Left kidney (tissue), 1 donor: ENCODE measurements at regions not wholly inside any gene's neighbourhood (a gene's known extent, or its start where the extent isn't known, plus 50 kb on each side); places are given as distances from the start of the nearest gene placed in this dataset.

Experiments used
- DNase-seq: peaks from one replicate; pipeline ENCODE4 v3.0.0-alpha.2; 2013

DNA sequence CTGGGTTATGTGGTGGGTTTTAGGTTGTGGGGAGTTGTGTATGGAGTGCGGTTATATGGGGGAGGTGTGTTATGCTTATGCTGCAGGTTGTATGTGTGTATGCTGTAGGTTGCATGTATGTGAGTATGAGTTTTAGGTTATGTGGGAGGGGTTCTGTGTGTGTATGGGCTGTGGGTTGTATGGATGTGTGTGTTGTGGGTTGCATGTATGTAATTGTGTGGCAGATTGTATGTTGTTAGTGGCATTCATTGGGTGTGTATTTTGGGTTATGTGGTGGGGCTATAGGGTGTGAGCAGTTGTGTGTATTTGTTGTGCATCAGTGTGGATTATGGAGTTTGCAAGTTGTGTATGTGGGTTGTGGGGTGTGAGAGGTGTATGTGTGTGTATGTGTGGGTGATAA lies 277.4 kb downstream of the NPIPA8 start:
- DNase-seq: no peak

DNA sequence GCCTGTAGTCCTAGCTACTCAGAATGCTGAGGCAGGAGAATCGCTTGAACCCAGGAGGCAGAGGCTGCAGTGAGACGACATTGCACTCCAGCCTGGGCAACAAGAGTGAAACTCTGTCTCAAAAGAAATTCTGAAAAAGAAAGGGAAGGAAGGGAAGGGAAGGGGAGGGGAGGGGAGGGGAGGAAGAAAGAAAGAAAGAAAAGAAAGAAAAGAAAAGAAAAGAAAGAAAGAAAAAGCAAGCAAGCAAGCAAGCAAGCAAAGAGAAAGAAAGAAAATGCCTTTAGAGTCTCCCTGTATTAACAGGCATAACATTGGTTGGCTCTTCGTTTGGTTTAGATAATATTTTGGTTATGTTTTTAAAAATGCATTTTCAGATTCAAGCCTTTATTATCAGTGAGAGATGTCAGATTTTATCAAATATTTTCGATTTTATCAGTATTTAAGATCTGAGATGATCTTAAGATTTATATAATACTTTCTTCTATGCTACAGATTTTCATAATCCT lies 281.1 kb downstream of the NPIPA8 start:
- DNase-seq: no peak

GRCh38 chr16:18050777-18051176 lies 285.8 kb downstream of the NPIPA8 start:
- DNase-seq: no peak

GRCh38 chr16:18050234-18050633 lies 286.3 kb downstream of the NPIPA8 start:
- DNase-seq: no peak

DNA sequence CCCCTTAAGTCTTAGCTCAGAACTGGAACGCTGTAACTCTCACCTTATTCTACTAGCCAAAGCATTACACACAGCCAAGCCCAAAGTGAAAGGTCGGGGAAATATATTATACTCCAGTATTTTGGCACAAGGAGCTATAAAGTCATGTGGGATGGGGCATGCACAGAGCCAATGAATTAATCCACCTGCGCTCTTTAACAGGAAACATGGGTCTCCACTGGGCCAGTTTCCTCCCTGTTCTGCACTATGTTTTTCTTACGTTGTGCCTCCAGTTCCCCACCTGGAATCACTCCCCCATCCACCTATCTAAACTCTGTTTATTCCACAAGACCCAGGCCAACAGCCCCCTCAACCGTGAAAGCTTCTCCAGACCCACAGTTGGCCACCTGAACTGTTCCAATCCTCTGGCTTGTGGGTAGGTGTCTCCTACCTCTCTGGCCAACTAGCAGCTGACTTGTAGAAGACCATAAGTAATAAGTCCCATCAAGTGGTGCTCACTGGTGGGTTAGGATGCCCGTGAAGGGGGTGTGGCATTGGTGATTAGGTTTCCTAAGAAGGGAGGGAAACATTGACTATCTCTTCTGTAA lies 286.9 kb downstream of the NPIPA8 start:
- DNase-seq: no peak

- DNase-seq: no peak
Observed at GRCh38 chr16:18048853-18049546, 287.5 kb downstream of the NPIPA8 start.

GRCh38 chr16:18047761-18048160 lies 288.8 kb downstream of the NPIPA8 start:
- DNase-seq: no peak

GRCh38 chr16:18045356-18045755 lies 291.2 kb downstream of the NPIPA8 start:
- DNase-seq: no peak

GRCh38 chr16:18041864-18042834 lies 294.4 kb downstream of the NPIPA8 start:
- DNase-seq: no peak

- DNase-seq: peak; percentile 24
Observed at GRCh38 chr16:18039931-18040330, 296.6 kb downstream of the NPIPA8 start.

DNA sequence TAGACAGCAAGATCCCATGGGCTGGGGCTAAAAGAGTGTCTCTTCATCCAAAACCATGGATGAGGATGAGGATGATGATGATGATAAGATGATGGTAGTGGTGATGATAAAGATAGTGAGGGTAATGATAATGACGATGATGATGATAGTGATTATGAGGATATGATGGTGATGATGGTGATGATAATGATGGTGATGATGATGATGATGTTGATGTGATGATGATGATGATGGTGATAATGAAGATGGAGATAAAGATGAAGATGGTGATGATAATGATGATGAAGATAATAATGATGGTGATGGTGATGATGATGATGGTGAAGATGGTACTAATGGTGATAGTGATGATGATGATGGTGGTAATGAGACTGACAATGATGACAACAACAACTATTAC lies 299.5 kb downstream of the NPIPA8 start:
- DNase-seq: no peak

- DNase-seq: peak; percentile 50
Observed at GRCh38 chr16:18024611-18025010, 311.9 kb downstream of the NPIPA8 start.

DNA sequence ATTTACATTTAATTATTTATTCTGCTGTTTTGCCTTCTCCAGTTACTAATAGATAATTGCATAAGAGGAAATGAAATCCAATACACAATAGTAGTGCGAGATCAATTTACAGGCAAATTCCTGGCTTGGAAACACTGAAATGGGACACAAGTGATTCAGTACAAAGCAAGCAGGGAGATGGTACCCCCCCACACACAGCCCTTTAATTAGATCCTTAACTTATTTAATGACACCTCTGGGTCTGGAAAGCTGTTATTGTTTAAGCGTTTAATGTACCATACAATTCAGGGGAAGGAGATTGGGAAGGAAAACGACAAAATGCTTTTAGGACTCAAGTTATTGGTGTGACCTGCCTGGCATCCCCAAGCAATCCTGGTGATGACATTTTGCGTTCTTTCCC lies 318.2 kb downstream of the NPIPA8 start:
- peak; percentile 33 for DNase-seq

DNA sequence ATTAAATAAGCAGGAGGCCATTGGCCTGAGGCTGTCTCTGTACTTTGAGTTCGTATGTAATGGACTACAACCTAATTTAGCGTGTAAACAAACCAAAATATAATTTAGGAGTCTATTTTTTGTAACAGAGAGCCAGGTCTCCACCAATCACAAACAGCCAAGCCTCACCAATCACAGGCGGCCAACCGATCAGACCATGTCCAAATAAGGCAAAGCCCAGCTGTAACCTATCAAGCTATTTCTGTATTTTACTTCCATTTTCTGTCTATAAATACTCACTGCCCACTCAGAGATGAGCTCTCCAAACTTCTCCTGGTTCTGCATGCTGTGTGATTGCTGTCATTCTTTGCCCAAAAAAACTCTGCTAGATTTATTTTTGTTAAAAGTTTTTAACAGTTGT lies 322.7 kb downstream of the NPIPA8 start:
- DNase-seq: no peak

GRCh38 chr16:18008356-18008755 lies 328.2 kb downstream of the NPIPA8 start:
- DNase-seq: peak; percentile 28

- DNase-seq: no peak
Observed at GRCh38 chr16:18003033-18003432, 333.5 kb downstream of the NPIPA8 start.

DNA sequence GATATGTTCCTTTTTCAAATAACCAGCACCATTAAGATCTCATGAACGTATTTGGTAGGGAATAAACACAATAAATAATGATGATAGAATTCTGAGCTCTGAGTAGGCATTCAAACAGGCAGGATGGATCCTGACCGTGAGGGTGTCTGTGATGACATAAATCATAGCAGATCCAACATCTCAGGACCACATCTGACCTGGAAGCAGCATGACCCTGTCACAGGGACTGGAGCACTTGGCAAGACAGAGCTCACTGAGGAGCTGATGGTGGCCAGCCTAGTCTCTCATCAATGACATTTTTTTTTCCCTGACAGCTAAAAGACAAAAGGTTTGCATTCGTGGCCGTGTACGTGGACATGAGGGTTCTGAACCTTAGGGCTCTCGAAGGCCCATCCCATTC lies 337.5 kb downstream of the NPIPA8 start:
- no peak for DNase-seq

DNA sequence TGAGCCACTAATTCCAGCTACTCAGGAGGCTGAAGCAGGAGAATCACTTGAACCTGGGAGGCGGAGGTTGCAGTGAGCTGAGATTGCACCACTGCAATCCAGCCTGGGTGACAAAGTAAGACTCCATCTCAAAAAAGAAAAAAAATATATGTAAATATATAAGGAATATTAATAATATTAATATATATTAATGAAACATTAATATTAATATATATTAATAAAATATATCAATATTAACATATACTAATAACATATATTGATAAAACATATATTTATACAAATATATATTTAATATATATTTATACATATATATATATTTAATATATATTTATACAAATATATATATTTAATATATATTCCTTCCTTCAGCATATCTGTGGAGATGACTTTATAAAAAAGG lies 338.0 kb downstream of the NPIPA8 start:
- DNase-seq: no peak

DNA sequence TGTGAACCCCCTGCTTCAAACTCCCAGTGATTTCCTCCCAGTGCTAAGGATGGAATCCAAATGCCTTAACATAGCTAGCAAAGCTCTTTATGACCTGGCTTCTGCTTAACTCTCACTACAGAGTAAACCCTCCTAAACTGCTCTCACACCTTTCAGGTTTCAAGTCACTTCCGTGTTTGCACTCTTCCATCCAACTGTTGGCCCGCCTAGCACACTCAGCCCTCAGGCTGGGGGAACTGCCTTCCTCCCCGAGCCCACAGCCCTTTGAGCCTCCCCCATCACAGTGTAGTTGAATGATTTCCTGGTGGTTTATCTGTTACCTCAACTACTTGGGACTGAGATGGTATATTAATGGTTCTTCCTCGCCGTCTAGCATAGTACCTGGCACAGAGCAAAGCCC lies 342.5 kb downstream of the NPIPA8 start:
- no peak for DNase-seq

GRCh38 chr16:17992416-17992815 lies 344.1 kb downstream of the NPIPA8 start:
- DNase-seq: no peak

DNA sequence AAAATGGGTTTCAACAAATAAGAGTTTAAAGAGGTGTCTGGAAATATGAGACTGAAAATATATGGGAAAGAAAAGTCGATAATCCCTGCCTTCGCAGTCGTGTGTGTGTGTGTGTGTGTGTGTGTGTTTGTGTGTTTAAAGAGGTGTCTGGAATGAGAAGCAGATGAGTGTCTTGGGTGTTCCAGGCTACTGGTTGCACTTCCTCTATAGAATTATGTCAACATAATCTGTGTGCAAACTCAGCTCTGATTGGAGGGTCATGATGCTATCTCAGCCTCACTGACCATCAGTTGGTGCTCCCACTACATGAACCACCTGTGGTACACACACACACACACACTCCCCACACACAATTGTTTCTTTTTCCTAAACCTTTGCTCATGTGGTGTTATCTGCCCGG lies 347.3 kb downstream of the NPIPA8 start:
- no peak for DNase-seq

DNA sequence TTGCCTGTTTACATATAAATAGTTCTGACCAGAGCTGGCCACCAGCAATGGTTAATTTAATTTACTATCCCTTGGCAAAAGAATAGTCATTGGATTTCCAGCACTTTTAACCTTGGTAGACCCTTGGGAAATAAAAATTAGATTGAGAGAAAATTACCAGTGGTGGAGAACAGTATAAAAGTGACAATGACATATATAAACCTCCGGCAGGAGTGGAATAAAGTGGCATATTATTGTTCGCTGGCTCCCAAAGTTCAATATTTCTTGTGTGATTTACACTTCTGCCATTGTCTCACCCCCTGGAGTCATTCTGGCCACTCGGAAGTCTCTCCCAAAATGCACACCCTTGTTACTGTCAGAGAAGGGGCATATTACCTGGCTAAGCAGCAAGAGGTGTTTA lies 347.7 kb downstream of the NPIPA8 start:
- no peak for DNase-seq

GRCh38 chr16:17986991-17987390 lies 349.5 kb downstream of the NPIPA8 start:
- DNase-seq: no peak
